Mucosa of descending colon (tissue), 3 donors: ENCODE measurements at regions not wholly inside any gene's neighbourhood (a gene's known extent, or its start where the extent isn't known, plus 50 kb on each side); places are given as distances from the start of the nearest gene placed in this dataset.
"Not testable (repeated sequence)": the region's sequence is repeated elsewhere in the genome, so short reads cannot be mapped to it uniquely, and the experiment has no call there.

ENCODE experiments used
- ATAC-seq: fragments of 200-7000 bp; cut with Tn5 transposase; one replicate; pipeline ENCODE4 v1.9.1; 2020; ENCODE audit warnings: mild to moderate bottlenecking, moderate library complexity
- DNase-seq, 3 donors: peaks; one replicate each; pipeline ENCODE4 v3.0.0-alpha.2; 2020
- H3K36me3 ChIP-seq: fragments of 200-600 bp; one replicate; pipeline ENCODE4 v1.8.0; 2021; ENCODE audit warnings: low read depth, mild to moderate bottlenecking
- H3K4me1 ChIP-seq: fragments of 200-600 bp; one replicate; pipeline ENCODE4 v1.8.0; 2021; ENCODE audit warnings: low read depth, mild to moderate bottlenecking
- H3K4me3 ChIP-seq: fragments of 200-600 bp; one replicate; pipeline ENCODE4 v1.8.0; 2021; ENCODE audit warnings: mild to moderate bottlenecking
- H3K9me3 ChIP-seq: fragments of 200-600 bp; one replicate; pipeline ENCODE4 v1.8.0; 2021; ENCODE audit warnings: mild to moderate bottlenecking
- CTCF ChIP-seq: fragments of 200-600 bp; IDR thresholded peaks from one replicate; pipeline ENCODE4 v1.8.0; 2022; ENCODE audit warnings: antibody characterized with exemption, mild to moderate bottlenecking
- intact Hi-C, 2 donors: fragments of 100-400 bp; cut with DNase I in 1 of 2; cut with micrococcal nuclease in 1 of 2; formaldehyde crosslinking; loops; one replicate each; pipeline versions ENCODE4 v1.11.0 to v1.11.1; 2022; cut with DNase I, micrococcal nuclease
- donor health status: DM: no; HTN: no; CAD: no; lungs with moderate emphysema.
- donor health status: DM: no; HTN: no; CAD: no.
- donor health status: DM: no; HTN: yes; CAD: no.

GRCh38 chr2:17460371-17461086, 57.7 kb downstream of the RAD51AP2 start:
- ATAC-seq (no peak), DNase-seq (no peak)
- intact Hi-C loops = no loop called here
- no peak for TF ChIP-seq CTCF
- no peak overlapping the region for H3K4me3 ChIP-seq
- no peaks in the 10 kb centered on the region for H3K9me3 ChIP-seq
- H3K36me3 ChIP-seq = no peaks in the 10 kb centered on the region
- H3K4me1 ChIP-seq = no peaks in the 10 kb centered on the region

GRCh38 chr2:17455343-17455742, 62.9 kb downstream of the RAD51AP2 start:
- ATAC-seq = no peak
- intact Hi-C loops = no loop called here
- H3K9me3 ChIP-seq = no peaks in the 10 kb centered on the region
- no peaks in the 10 kb centered on the region for H3K36me3 ChIP-seq
- H3K4me1 ChIP-seq = no peaks in the 10 kb centered on the region
- TF ChIP-seq CTCF = no peak
- H3K4me3 ChIP-seq = no peak overlapping the region
- no peak for DNase-seq

- H3K9me3 ChIP-seq, H3K36me3 ChIP-seq, DNase-seq, H3K4me1 ChIP-seq, ATAC-seq, H3K4me3 ChIP-seq, intact Hi-C loops: not testable (repeated sequence)
Observed at GRCh38 chr2:17446191-17446590, 72.0 kb downstream of the RAD51AP2 start.

- H3K36me3 ChIP-seq = no peaks in the 10 kb centered on the region
- TF ChIP-seq CTCF = no peak
- ATAC-seq (no peak), DNase-seq (no peak)
- no peak overlapping the region for H3K4me3 ChIP-seq
- H3K4me1 ChIP-seq = no peaks in the 10 kb centered on the region
- H3K9me3 ChIP-seq = no peaks in the 10 kb centered on the region
- intact Hi-C loops = no loop called here
Observed at GRCh38 chr2:17445744-17446143, 72.5 kb downstream of the RAD51AP2 start.

GRCh38 chr2:17442334-17442733, 75.9 kb downstream of the RAD51AP2 start:
- H3K4me3 ChIP-seq = no peak overlapping the region
- ATAC-seq = no peak
- no peaks in the 10 kb centered on the region for H3K4me1 ChIP-seq
- no peaks in the 10 kb centered on the region for H3K36me3 ChIP-seq
- DNase-seq = no peak
- no peaks in the 10 kb centered on the region for H3K9me3 ChIP-seq
- TF ChIP-seq CTCF = no peak
- intact Hi-C loops = no loop called here

- Histone ChIP-seq H3K36me3 (no peaks in the 10 kb centered on the region), H3K4me1 (no peaks in the 10 kb centered on the region), H3K9me3 (no peaks in the 10 kb centered on the region), H3K4me3 (no peak overlapping the region)
- DNase-seq = no peak
- ATAC-seq = no peak
- intact Hi-C loops = no loop called here
- no peak for TF ChIP-seq CTCF
Observed at GRCh38 chr2:17441790-17442189, 76.5 kb downstream of the RAD51AP2 start.
